Endothelial cell of umbilical vein (primary cell): ENCODE measurements at regions not wholly inside any gene's neighbourhood (a gene's known extent, or its start where the extent isn't known, plus 50 kb on each side); places are given as distances from the start of the nearest gene placed in this dataset.

Source experiments
- BruUV-seq: library from RNA; stranded (reverse); fragments of 400-500 nt; replicated peaks from 2 replicates; lab custom pipeline; 2021; lab: Mats Ljungman, UMichigan
- CTCF ChIA-PET: fragments of 300-600, 350-600 bp; sonication (Branson Sonifier 250); formaldehyde crosslinking; loops from one replicate; lab custom pipeline; 2021; ENCODE audit warnings: antibody characterized with exemption, inconsistent platforms; lab: Charles Lee
- POLR2A ChIA-PET: fragments of 300-600, 350-600 bp; sonication (Branson Sonifier 250); formaldehyde crosslinking; loops from one replicate; lab custom pipeline; 2021; ENCODE audit warnings: antibody characterized with exemption, inconsistent platforms; lab: Charles Lee
- DNase-seq: peaks from one replicate; pipeline ENCODE4 v3.0.0-alpha.2; 2011; ENCODE audit warnings: low read depth, low spot score
- FAIRE-seq: peaks from 2 replicates; lab custom pipeline; 2011; peaks lifted over from hg19 to GRCh38; lab: Jason Lieb, UNC
- H2AFZ ChIP-seq: 2 replicates; pipeline ENCODE4 v1.6.0; 2012; ENCODE audit warnings: low read depth, low read length, control low read depth, inconsistent platforms
- H3K27ac ChIP-seq: 2 replicates; pipeline ENCODE4 v1.5.1; 2011; ENCODE audit warnings: low read depth, mild to moderate bottlenecking, control low read depth, low read length, moderate library complexity; ENCODE audit not compliant: insufficient read depth
- H3K27me3 ChIP-seq, 2 experiments: 2 replicates each; pipeline versions ENCODE4 v1.6.0 to v1.6.1; 2011; ENCODE audit warnings: low read length in 2 of 2, mixed read lengths in 1 of 2; ENCODE audit not compliant: control insufficient read depth in 2 of 2, insufficient read depth in 2 of 2
- H3K36me3 ChIP-seq, 2 experiments: 2 replicates in 1 of 2; 3 replicates in 1 of 2; pipeline ENCODE4 v1.5.1; 2011; ENCODE audit warnings: low read length in 2 of 2, mild to moderate bottlenecking in 1 of 2, moderate library complexity in 1 of 2; ENCODE audit not compliant: control insufficient read depth in 2 of 2, insufficient read depth in 2 of 2; ENCODE audit errors: extremely low read depth in 1 of 2
- H3K4me1 ChIP-seq: 3 replicates; pipeline ENCODE4 v1.5.1; 2011; ENCODE audit warnings: mild to moderate bottlenecking, low read length; ENCODE audit not compliant: control insufficient read depth, insufficient read depth; ENCODE audit errors: extremely low read depth
- H3K4me2 ChIP-seq: 2 replicates; pipeline ENCODE4 v1.6.1; 2011; ENCODE audit warnings: low read length, control low read depth, mixed read lengths; ENCODE audit not compliant: insufficient read depth
- H3K4me3 ChIP-seq, 3 experiments: fragments of 200-600 bp in 1 of 3; sonication (generic), shearing (Covaris generic) in 1 of 3; replicated peaks in 1 of 3; 2 replicates each; pipeline ENCODE4 v1.5.1; 2011 to 2016; ENCODE audit warnings: control low read depth in 3 of 3, low read length in 3 of 3, mild to moderate bottlenecking in 2 of 3, inconsistent platforms in 1 of 3, low read depth in 1 of 3, moderate library complexity in 1 of 3; ENCODE audit not compliant: insufficient read depth in 1 of 3
- H3K79me2 ChIP-seq: 2 replicates; pipeline ENCODE4 v1.6.0; 2012; ENCODE audit warnings: low read length, inconsistent platforms; ENCODE audit not compliant: control insufficient read depth, insufficient read depth
- H3K9ac ChIP-seq: replicated peaks from 2 replicates; pipeline ENCODE3; 2011; ENCODE audit warnings: low read length, control low read depth; ENCODE audit not compliant: insufficient read depth; ENCODE audit errors: extremely low read depth
- H3K9me1 ChIP-seq: replicated peaks from 3 replicates; pipeline ENCODE4 v1.6.0; 2011; ENCODE audit warnings: mild to moderate bottlenecking, low read length; ENCODE audit not compliant: control insufficient read depth, insufficient read depth; ENCODE audit errors: extremely low read depth
- H3K9me3 ChIP-seq: replicated peaks from 2 replicates; pipeline ENCODE4 v1.5.1; 2012; ENCODE audit warnings: low read length, inconsistent platforms; ENCODE audit not compliant: control insufficient read depth, insufficient read depth
- H4K20me1 ChIP-seq: replicated peaks from 2 replicates; pipeline ENCODE3; 2011; ENCODE audit warnings: mild to moderate bottlenecking, low read length; ENCODE audit not compliant: control insufficient read depth, insufficient read depth; ENCODE audit errors: extremely low read depth
- EZH2 ChIP-seq: IDR thresholded peaks from 2 replicates; pipeline ENCODE4 v1.6.1; 2012; ENCODE audit warnings: borderline replicate concordance, low read depth, mild to moderate bottlenecking, moderate library complexity, low read length, inconsistent platforms; ENCODE audit not compliant: severe bottlenecking
- FOS ChIP-seq: IDR thresholded peaks from 2 replicates; pipeline ENCODE4 v1.6.1; 2011; ENCODE audit warnings: mild to moderate bottlenecking, low read length, moderate library complexity, borderline replicate concordance; ENCODE audit not compliant: insufficient read depth
- GATA2 ChIP-seq: IDR thresholded peaks from 2 replicates; pipeline ENCODE4 v1.7.0; 2011; ENCODE audit warnings: low read depth, mild to moderate bottlenecking, moderate library complexity, mixed read lengths, low read length; ENCODE audit not compliant: insufficient read length, insufficient read depth
- JUN ChIP-seq: IDR thresholded peaks from 2 replicates; pipeline ENCODE4 v1.6.1; 2011; ENCODE audit warnings: borderline replicate concordance, low read depth; ENCODE audit not compliant: insufficient read length, insufficient read depth
- MYC ChIP-seq: IDR thresholded peaks from one replicate; pipeline ENCODE4 v1.6.1; 2011; ENCODE audit warnings: mild to moderate bottlenecking, low read depth, low read length
- POLR2A ChIP-seq: IDR thresholded peaks from 2 replicates; pipeline ENCODE4 v1.6.1; 2012; ENCODE audit warnings: low read depth, mild to moderate bottlenecking, control low read depth, low read length
- POLR2AphosphoS5 ChIP-seq: IDR thresholded peaks from 2 replicates; pipeline ENCODE4 v1.6.1; 2012; ENCODE audit warnings: low read depth, mild to moderate bottlenecking, control low read depth, low read length, moderate library complexity; ENCODE audit not compliant: insufficient read depth
- dilution Hi-C: fragments of 300-500 bp; cut with MboI; formaldehyde crosslinking; loops from one replicate; pipeline ENCODE4 v1.15.0; 2019; ENCODE audit warnings: low sequenced_read_pairs; ENCODE audit not compliant: extremely low pct_ligation_motif_present
- intact Hi-C: fragments of 100-400 bp; cut with micrococcal nuclease; formaldehyde crosslinking; loops from one replicate; pipeline ENCODE4 v1.10.0; 2022
- TF ChIP-seq, protein P1 (sequence below): IDR thresholded peaks from 2 replicates; pipeline ENCODE4 v1.6.1; 2011; ENCODE audit not compliant: insufficient read depth, insufficient read length
- TF ChIP-seq, protein P2 (sequence below), 2 donors: IDR thresholded peaks; 1 replicate in 1 of 2; 2 replicates in 1 of 2; pipeline ENCODE4 v1.5.1; 2011; ENCODE audit warnings: low read length in 2 of 2, mild to moderate bottlenecking in 2 of 2, moderate library complexity in 2 of 2, control low read depth in 1 of 2, inconsistent platforms in 1 of 2, low read depth in 1 of 2; ENCODE audit not compliant: insufficient read depth in 1 of 2; ENCODE audit errors: extremely low read depth in 1 of 2

DNA sequence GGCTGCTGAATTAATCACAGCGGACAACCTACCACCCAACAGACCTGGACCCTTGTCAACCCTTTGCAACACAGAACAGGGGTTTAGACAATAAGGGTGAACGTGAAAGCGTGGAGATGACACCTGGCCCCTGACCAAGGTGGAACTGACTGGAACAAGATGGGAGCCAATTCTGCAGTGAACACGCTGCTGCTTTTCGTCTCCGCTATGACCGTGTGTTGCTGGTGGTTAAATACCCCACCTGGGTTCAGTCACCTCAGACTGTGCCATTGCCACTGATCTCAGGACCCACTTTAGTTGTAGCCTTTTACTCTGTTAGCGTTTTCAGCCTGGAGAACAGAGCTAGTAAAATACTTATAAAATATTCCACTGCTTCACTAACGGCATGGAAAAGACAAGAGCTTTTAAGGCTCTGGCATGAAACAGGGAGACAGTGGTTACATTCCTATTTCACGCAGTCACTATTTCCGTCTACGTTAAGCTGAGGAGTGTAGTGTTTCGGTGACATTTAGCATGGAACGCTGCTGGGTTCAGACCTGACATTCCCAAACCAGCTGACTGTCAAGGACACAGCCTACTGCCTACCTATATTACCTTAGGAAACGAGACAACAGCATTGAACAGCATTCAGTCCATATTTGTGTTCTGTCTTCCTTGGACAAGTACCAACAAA lies 119.5 kb upstream of the PRSS1 start:
- no peak overlapping the region for H3K4me2 ChIP-seq
- peaks cover 0 to 2% of the 10 kb centered on the region in 2 experiments for H3K27me3 ChIP-seq
- H3K4me3 ChIP-seq: no peak overlapping the region
- FAIRE-seq (peak; percentile 21), DNase-seq (no peak)
- ChIA-PET POLR2A (interaction anchor here (0.6 kb wide), 1 partner anchor 1427 kb away, joined by 4 read pairs; no protein-coding TSS in a partner anchor), CTCF (interaction anchor here (1.4 to 5.2 kb wide), 7 partner anchors 26 to 236 kb away, joined by 3 to 104 read pairs (median 24); no protein-coding TSS in a partner anchor)
- H3K9ac ChIP-seq: no peak overlapping the region
- H4K20me1 ChIP-seq: no peaks in the 10 kb centered on the region
- BruUV-seq: no TSS peak
- H2AFZ ChIP-seq: no peak overlapping the region
- no peak for TF ChIP-seq EZH2
- no peak for TF ChIP-seq POLR2AphosphoS5
- dilution Hi-C loops (no loop called here), intact Hi-C loops (loop anchor here (5.0 kb wide), 1 partner anchor 58 kb away; no protein-coding TSS in a partner anchor)
- H3K9me1 ChIP-seq: no peaks in the 10 kb centered on the region
- no peaks in the 10 kb centered on the region for H3K4me1 ChIP-seq
- H3K36me3 ChIP-seq: no peaks in the 10 kb centered on the region
- H3K79me2 ChIP-seq: no peaks in the 10 kb centered on the region
- H3K27ac ChIP-seq: no peak overlapping the region
- no peaks in the 10 kb centered on the region for H3K9me3 ChIP-seq

DNA sequence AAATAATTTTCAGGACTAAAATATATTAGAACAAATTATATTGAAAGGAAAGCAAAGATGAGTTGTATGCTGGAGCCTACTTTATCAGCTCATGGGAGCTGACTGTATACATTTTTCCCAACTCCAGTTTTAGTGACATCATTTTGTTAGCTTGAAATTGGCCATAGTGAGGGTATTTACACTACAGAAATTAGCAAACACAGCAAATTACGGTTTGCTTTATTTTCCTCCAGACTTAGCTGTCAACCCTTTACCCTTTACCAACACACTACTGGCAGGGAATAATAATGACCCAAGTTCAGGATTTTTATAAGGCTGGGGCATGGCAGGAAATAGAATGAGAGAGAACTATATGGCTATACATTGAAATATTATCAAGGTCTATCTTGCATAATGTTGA lies 120.3 kb upstream of the PRSS1 start:
- no peak overlapping the region for H3K4me2 ChIP-seq
- no peaks in the 10 kb centered on the region for H3K27me3 ChIP-seq
- no peaks in the 10 kb centered on the region for H3K9me3 ChIP-seq
- no peaks in the 10 kb centered on the region for H3K36me3 ChIP-seq
- TF ChIP-seq, protein P1, sequence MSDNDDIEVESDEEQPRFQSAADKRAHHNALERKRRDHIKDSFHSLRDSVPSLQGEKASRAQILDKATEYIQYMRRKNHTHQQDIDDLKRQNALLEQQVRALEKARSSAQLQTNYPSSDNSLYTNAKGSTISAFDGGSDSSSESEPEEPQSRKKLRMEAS: no peak
- no peak for TF ChIP-seq POLR2AphosphoS5
- TF ChIP-seq MYC: no peak
- TF ChIP-seq FOS: no peak
- TF ChIP-seq GATA2: no peak
- TF ChIP-seq JUN: no peak
- no peak for TF ChIP-seq POLR2A
- TF ChIP-seq EZH2: no peak
- TF ChIP-seq, protein P2, sequence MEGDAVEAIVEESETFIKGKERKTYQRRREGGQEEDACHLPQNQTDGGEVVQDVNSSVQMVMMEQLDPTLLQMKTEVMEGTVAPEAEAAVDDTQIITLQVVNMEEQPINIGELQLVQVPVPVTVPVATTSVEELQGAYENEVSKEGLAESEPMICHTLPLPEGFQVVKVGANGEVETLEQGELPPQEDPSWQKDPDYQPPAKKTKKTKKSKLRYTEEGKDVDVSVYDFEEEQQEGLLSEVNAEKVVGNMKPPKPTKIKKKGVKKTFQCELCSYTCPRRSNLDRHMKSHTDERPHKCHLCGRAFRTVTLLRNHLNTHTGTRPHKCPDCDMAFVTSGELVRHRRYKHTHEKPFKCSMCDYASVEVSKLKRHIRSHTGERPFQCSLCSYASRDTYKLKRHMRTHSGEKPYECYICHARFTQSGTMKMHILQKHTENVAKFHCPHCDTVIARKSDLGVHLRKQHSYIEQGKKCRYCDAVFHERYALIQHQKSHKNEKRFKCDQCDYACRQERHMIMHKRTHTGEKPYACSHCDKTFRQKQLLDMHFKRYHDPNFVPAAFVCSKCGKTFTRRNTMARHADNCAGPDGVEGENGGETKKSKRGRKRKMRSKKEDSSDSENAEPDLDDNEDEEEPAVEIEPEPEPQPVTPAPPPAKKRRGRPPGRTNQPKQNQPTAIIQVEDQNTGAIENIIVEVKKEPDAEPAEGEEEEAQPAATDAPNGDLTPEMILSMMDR (IDR thresholded peaks at IDR 0.05; ENCODE audit: extremely low read depth in 1 of 2, insufficient read depth in 1 of 2, low read depth in 1 of 2, low read length in 2 of 2): no peak
- no peak overlapping the region for H3K9ac ChIP-seq
- intact Hi-C loops: no loop called here
- ChIA-PET POLR2A (no interaction called here), CTCF (interaction anchor here (1.1 to 5.2 kb wide), 8 partner anchors 26 to 237 kb away, joined by 3 to 104 read pairs (median 14); no protein-coding TSS in a partner anchor)
- dilution Hi-C loops: no loop called here
- no peak overlapping the region for H2AFZ ChIP-seq
- H3K27ac ChIP-seq: no peak overlapping the region
- no peak for DNase-seq
- H3K79me2 ChIP-seq: no peaks in the 10 kb centered on the region
- H3K4me3 ChIP-seq: no peak overlapping the region
- H3K9me1 ChIP-seq: no peaks in the 10 kb centered on the region
- BruUV-seq: no TSS peak
- no peaks in the 10 kb centered on the region for H4K20me1 ChIP-seq
- no peak for FAIRE-seq
- H3K4me1 ChIP-seq: no peaks in the 10 kb centered on the region
